Choroid plexus epithelial cell (primary cell): ENCODE measurements at regions not wholly inside any gene's neighbourhood (a gene's known extent, or its start where the extent isn't known, plus 50 kb on each side); places are given as distances from the start of the nearest gene placed in this dataset.

Source experiments
- DNase-seq: peaks from one replicate; pipeline ENCODE4 v3.0.0-alpha.2; 2010; ENCODE audit warnings: low read depth
- H3K4me3 ChIP-seq: 2 replicates; pipeline ENCODE4 v1.5.1; 2011; ENCODE audit warnings: low read depth, mild to moderate bottlenecking, control low read depth, low read length, moderate library complexity
- CTCF ChIP-seq: conservative IDR thresholded peaks from 2 replicates; pipeline ENCODE4 v1.5.1; 2011; ENCODE audit warnings: low read depth, mild to moderate bottlenecking, control low read depth, inconsistent platforms, low read length, moderate library complexity

GRCh38 chr11:32039149-32039548 is 51.7 kb upstream of the RCN1 start:
- DNase-seq = no peak
- TF ChIP-seq CTCF = no peak

GRCh38 chr11:32034680-32035079 is 56.2 kb upstream of the RCN1 start:
- peak; percentile 52 for DNase-seq
- no peak for TF ChIP-seq CTCF
- H3K4me3 ChIP-seq = no peak overlapping the region

More at GRCh38 chr11:32039149-32039548, 51.7 kb upstream of the RCN1 start:
- H3K4me3 ChIP-seq = no peak overlapping the region

- TF ChIP-seq CTCF = no peak
These were observed 56.7 kb upstream of the RCN1 start for GRCh38 chr11:32034149-32034548.

GRCh38 chr11:32033491-32033890 is 57.4 kb upstream of the RCN1 start:
- no peak for DNase-seq
- TF ChIP-seq CTCF = no peak
- no peak overlapping the region for H3K4me3 ChIP-seq

More at GRCh38 chr11:32034149-32034548, 56.7 kb upstream of the RCN1 start:
- peak; percentile 97 for DNase-seq
- H3K4me3 ChIP-seq = no peak overlapping the region

GRCh38 chr11:32033067-32033466 is 57.8 kb upstream of the RCN1 start:
- peak; percentile 26 for DNase-seq
- H3K4me3 ChIP-seq = no peak overlapping the region
- no peak for TF ChIP-seq CTCF

- no peak overlapping the region for H3K4me3 ChIP-seq
- TF ChIP-seq CTCF = no peak
- DNase-seq = no peak
These were observed 58.4 kb upstream of the RCN1 start for GRCh38 chr11:32032478-32032877.

- H3K4me3 ChIP-seq = no peak overlapping the region
- TF ChIP-seq CTCF = no peak
- DNase-seq = no peak
These were observed 58.8 kb upstream of the RCN1 start for GRCh38 chr11:32032052-32032451.
